Heart right ventricle (tissue), 16 donors: ENCODE measurements at regions not wholly inside any gene's neighbourhood (a gene's known extent, or its start where the extent isn't known, plus 50 kb on each side); places are given as distances from the start of the nearest gene placed in this dataset.

Experiments
- ATAC-seq, 8 donors: fragments of 200-7000 bp; cut with Tn5 transposase; one replicate each; pipeline ENCODE4 v1.9.1; 2020; ENCODE audit warnings: mild to moderate bottlenecking in 8 of 8, moderate library complexity in 8 of 8, moderate number of reproducible peaks in 1 of 8
- DNase-seq, 2 donors: peaks; one replicate each; pipeline ENCODE4 v3.0.0-alpha.2; 2020
- H3K27ac ChIP-seq, 10 donors: fragments of 200-600 bp; sonication (generic) in 2 of 10; one replicate each; pipeline versions ENCODE4 v1.5.0 to v1.8.0; 2020 to 2022; ENCODE audit warnings: mild to moderate bottlenecking in 3 of 10
- H3K27me3 ChIP-seq, 7 donors: fragments of 200-600 bp; one replicate each; pipeline ENCODE4 v1.8.0; 2021 to 2022; ENCODE audit warnings: mild to moderate bottlenecking in 2 of 7
- H3K36me3 ChIP-seq, 9 donors: fragments of 200-600 bp; sonication (generic) in 1 of 9; one replicate each; pipeline versions ENCODE4 v1.5.0 to v1.8.0; 2020 to 2022; ENCODE audit warnings: mild to moderate bottlenecking in 2 of 9
- H3K4me1 ChIP-seq, 9 donors: fragments of 200-600 bp; sonication (generic) in 1 of 9; one replicate each; pipeline versions ENCODE4 v1.5.0 to v1.8.0; 2020 to 2022; ENCODE audit warnings: mild to moderate bottlenecking in 4 of 9
- H3K4me3 ChIP-seq, 10 donors: fragments of 200-600 bp; sonication (generic) in 2 of 10; one replicate each; pipeline versions ENCODE4 v1.5.0 to v1.8.0; 2020 to 2022; ENCODE audit warnings: mild to moderate bottlenecking in 7 of 10, moderate library complexity in 2 of 10
- H3K9me3 ChIP-seq, 11 donors: fragments of 200-600 bp in 10 of 11; sonication (generic) in 2 of 11; one replicate each; pipeline versions ENCODE4 v1.5.0 to v1.8.0; 2013 to 2022; ENCODE audit warnings: mild to moderate bottlenecking in 2 of 11, control low read depth in 1 of 11, moderate library complexity in 1 of 11
- CTCF ChIP-seq, 9 donors: fragments of 200-600 bp; sonication (generic) in 2 of 9; IDR thresholded peaks; one replicate each; pipeline versions ENCODE4 v1.5.0 to v1.8.0; 2021 to 2022; ENCODE audit warnings: antibody characterized with exemption in 9 of 9, mild to moderate bottlenecking in 5 of 9, moderate library complexity in 1 of 9
- WGBS, 2 donors: extraction: QIAGEN DNeasy Blood & Tissue Kit; methylation state at CpG; one replicate each; pipeline ENCODE4 v1.1.7; 2013; ENCODE audit warnings: inconsistent platforms in 1 of 2; 5-methylcytosine and 5-hydroxymethylcytosine counted together
- intact Hi-C, 10 donors: fragments of 100-400 bp; cut with DNase I; formaldehyde crosslinking; loops; one replicate each; pipeline versions ENCODE4 v1.11.1 to v1.14.2; 2022
- donor health status: Arrhythmogenic right ventricular cardiomyopathy.
- donor health status: ischemic (EF 13 %, LVEDD 7.1; RV severe dilation, severe dysfunction).
- donor health status: healthy with polysubstance abuse.
- donor health status: DM: no; HTN: yes; CAD: no.
- donor health status: DM: no; HTN: no; CAD: no.
- donor health status: ischemic (EF 25% LVEDD 6.9; RV normal size, moderate dysfunction).
- donor health status: ischemic (EF 25% LVEDD 5.7; RV mildly dilated, moderate dysfunction).
- donor health status: healthy.
- donor health status: DM: yes; HTN: yes; CAD: no.
- donor health status: Ischemic cardiomyopathy.
- donor health status: ischemic (EF 35%, LVEDD 5.7; RV mildly dilated, moderate dysfunction).
- donor health status: nonischemic (EF 11% LVEDD 7.7; RV severe dilation, severe dysfunction).
- donor health status: DM: yes; HTN: yes; CAD: no.
- donor health status: PGD.
- donor health status: ischemic (EF 29% LVEDD 5.4; RV normal size, mild dysfunction).
- donor health status: nonischemic (EF 23%, LVEDD 6.1; RV moderate dilation, normal function).

DNA sequence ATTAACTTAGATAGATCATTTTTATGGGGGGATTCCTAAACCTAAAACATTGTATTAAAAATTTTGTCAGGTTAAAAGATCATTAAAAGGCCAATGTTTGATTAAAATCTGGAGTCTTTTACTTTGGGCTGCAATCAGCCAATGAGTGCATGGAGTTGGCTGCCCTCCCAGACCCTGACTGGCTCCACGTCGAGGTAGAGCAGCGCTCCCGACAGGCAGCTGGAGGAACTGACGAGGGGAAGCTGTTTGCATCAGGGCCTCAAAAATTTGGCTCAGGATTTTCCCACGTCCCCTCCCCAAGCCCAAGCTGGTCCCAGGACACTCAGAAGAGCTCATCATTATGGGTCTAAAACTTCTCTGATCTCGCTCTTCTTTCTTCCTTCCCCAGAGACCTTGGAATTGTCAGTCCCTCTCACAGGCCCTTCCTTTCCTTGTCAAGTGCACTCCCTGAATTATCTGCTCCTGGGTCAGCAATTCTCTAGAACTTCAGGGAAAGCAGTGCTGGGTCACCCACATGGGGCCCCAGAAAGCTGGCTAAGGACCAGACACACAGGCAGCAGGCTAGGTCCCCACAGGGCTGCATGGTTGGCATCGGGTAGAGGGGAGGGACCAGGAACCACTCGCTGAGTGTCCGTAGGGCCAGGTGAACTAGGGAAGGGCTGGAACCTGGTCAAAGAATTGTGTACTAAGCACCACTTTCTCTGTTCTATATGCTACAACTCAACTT, 119.6 kb upstream of the IGLL5 start:
- no peak for TF ChIP-seq CTCF (IDR thresholded peaks at IDR 0.05)
- DNase-seq (no peak), ATAC-seq (no peak)
- H3K9me3 ChIP-seq = no peaks in the 10 kb centered on the region
- H3K4me1 ChIP-seq = peaks cover 0 to 3% (median 0%) of the 10 kb centered on the region in 9 donors
- peaks cover 0 to 37% (median 15%) of the 10 kb centered on the region in 7 donors for H3K27me3 ChIP-seq
- no peaks in the 10 kb centered on the region for H3K36me3 ChIP-seq
- no peak overlapping the region for H3K27ac ChIP-seq
- H3K4me3 ChIP-seq = no peak overlapping the region
- 34 to 41% methylated on average over 10 of the region's 10 CpGs for WGBS, 2 donors
- intact Hi-C loops = loop anchor here in 2 of 10 donors (2.0 to 5.0 kb wide), 2 partner anchors 61 kb away; no protein-coding TSS in a partner anchor

GRCh38 chr22:22768885-22769284, 118.7 kb upstream of the IGLL5 start:
- Histone ChIP-seq H3K9me3 (no peaks in the 10 kb centered on the region), H3K4me3 (no peak overlapping the region), H3K27ac (no peak overlapping the region), H3K36me3 (no peaks in the 10 kb centered on the region), H3K4me1 (peaks cover 0 to 3% (median 0%) of the 10 kb centered on the region in 9 donors), H3K27me3 (peaks cover 0 to 37% (median 20%) of the 10 kb centered on the region in 7 donors)
- intact Hi-C loops = loop anchor here in 1 of 10 donors (5.0 kb wide), 1 partner anchor 62 kb away; no protein-coding TSS in a partner anchor
- TF ChIP-seq CTCF (IDR thresholded peaks at IDR 0.05) = no peak
- WGBS, 2 donors = 84 to 88% methylated on average over 2 of the region's 2 CpGs
- DNase-seq (no peak), ATAC-seq (no peak)

- ATAC-seq = no peak
- H3K9me3 ChIP-seq = no peaks in the 10 kb centered on the region
- no peak for TF ChIP-seq CTCF (IDR thresholded peaks at IDR 0.05)
- DNase-seq = no peak
- H3K4me3 ChIP-seq = no peak overlapping the region
- 40 to 49% methylated on average over 4 of the region's 4 CpGs for WGBS, 2 donors
- H3K4me1 ChIP-seq = peaks cover 0 to 8% (median 0%) of the 10 kb centered on the region in 9 donors
- intact Hi-C loops = loop anchor here in 2 of 10 donors (5.0 kb wide), 2 partner anchors 52 to 62 kb away; no protein-coding TSS in a partner anchor
- H3K36me3 ChIP-seq = no peaks in the 10 kb centered on the region
- H3K27me3 ChIP-seq = peaks cover 0 to 37% (median 20%) of the 10 kb centered on the region in 7 donors
- no peak overlapping the region for H3K27ac ChIP-seq
These were observed 118.0 kb upstream of the IGLL5 start for GRCh38 chr22:22769434-22770279.

- Histone ChIP-seq H3K4me3 (no peak overlapping the region), H3K36me3 (no peaks in the 10 kb centered on the region), H3K27ac (no peak overlapping the region), H3K4me1 (peaks cover 0 to 11% (median 0%) of the 10 kb centered on the region in 9 donors), H3K9me3 (no peaks in the 10 kb centered on the region), H3K27me3 (peaks cover 0 to 37% (median 20%) of the 10 kb centered on the region in 7 donors)
- ATAC-seq (peak in 3 of 8 donors; percentile 23 to 44 (median 36)), DNase-seq (peak; percentile 25 to 30)
- peak; percentile 27 to 72 (median 59) for TF ChIP-seq CTCF (IDR thresholded peaks at IDR 0.05)
- intact Hi-C loops = loop anchor here in 1 of 10 donors (5.0 kb wide), 1 partner anchor 53 kb away; no protein-coding TSS in a partner anchor
- 39 to 42% methylated on average over 4 of the region's 4 CpGs for WGBS, 2 donors
These were observed 117.2 kb upstream of the IGLL5 start for GRCh38 chr22:22770280-22770871.
